HG03039 (cell line): ENCODE measurements at regions not wholly inside any gene's neighbourhood (a gene's known extent, or its start where the extent isn't known, plus 50 kb on each side); places are given as distances from the start of the nearest gene placed in this dataset.

Experiments used
- ATAC-seq: cut with Tn5 transposase; IDR thresholded peaks from one replicate; pipeline ENCODE4 v1.9.1; 2021; ENCODE audit warnings: mild to moderate bottlenecking, moderate library complexity; ENCODE audit not compliant: unreplicated experiment

- ATAC-seq, result no peak
Observed at GRCh38 chr7:36802459-36803135, 78.3 kb upstream of the AOAH start.

GRCh38 chr7:36796850-36797536 lies 72.7 kb upstream of the AOAH start:
- no peak for ATAC-seq

DNA sequence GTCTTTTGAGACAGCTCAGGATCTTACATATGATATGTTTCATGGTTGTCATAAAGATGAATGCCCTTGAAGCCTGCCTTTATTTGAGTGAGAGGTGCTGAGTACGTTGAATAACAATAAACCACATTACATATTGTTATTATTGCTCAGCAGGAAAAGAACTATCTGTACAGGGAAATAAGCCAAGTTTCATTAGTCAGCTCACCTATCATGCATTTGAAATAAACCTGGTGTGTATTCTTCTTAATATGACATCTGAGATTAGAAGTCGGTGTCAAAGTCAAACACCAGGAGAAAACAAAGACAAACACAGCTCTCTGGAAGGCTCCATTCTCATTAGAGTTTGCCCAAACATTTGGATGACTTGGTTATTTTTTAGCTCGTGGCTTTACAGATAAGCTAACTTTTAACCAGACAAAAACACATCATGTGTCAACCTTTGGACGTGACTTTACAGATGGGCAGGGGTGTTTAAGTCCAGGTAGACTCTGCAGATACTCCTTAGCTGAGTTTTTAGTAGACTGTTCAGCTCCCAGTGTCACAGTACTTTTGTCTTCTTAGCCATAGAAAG lies 71.2 kb upstream of the AOAH start:
- no peak for ATAC-seq

- no peak for ATAC-seq
Observed at GRCh38 chr7:36794689-36795088, 70.4 kb upstream of the AOAH start.

- ATAC-seq, result no peak
Observed at GRCh38 chr7:36792421-36792820, 68.1 kb upstream of the AOAH start.

DNA sequence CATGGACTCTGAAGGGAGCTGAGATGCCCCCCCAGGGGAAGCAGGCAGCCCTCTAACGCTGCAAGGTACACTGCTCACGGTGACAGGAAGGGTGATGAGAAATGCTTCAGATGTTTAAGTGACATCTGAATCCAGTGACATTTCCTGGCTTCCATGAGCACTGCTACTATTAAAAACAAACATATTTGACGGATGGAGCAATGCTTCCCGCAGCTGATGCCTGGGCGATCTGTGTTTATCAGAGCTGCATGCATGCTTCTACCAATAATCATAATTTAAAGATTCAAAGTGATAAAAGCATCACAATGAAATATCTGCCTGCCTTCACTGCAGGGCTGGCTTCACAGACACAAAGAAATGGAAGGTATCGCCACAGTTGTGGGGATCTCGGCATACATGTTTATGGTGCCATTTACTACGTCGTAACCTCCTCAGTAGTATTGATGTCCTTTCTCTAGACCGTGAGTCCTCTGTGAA lies 66.1 kb upstream of the AOAH start:
- no peak for ATAC-seq

- no peak for ATAC-seq
Observed at GRCh38 chr7:36788825-36789470, 64.7 kb upstream of the AOAH start.

DNA sequence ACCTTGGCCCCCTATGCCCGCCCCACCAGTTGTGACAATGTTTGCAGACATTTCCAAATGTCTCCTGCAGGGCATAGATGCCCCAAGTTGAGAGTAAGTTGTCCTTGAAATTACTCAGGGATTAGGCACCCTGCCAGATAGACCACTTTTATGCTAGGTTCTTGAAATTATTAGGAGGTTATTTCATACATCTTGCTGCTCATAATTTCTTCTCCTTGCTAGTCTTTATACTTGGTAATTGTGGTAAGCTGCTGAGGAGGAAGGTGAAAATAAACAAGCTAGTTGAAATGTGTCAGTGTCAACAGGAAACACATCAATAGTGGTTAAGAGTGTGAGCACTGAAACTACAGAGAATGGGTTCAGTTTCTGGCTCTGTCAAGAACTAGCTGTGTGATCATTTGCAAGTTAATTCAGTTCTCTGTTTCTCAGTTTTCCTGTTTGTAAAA lies 63.7 kb upstream of the AOAH start:
- peak; percentile 66 for ATAC-seq

GRCh38 chr7:36784991-36785940 lies 61.0 kb upstream of the AOAH start:
- peak; percentile 68 for ATAC-seq

GRCh38 chr7:36781011-36781738 lies 56.9 kb upstream of the AOAH start:
- no peak for ATAC-seq

- ATAC-seq, result no peak
Observed at GRCh38 chr7:36777855-36778254, 53.6 kb upstream of the AOAH start.

DNA sequence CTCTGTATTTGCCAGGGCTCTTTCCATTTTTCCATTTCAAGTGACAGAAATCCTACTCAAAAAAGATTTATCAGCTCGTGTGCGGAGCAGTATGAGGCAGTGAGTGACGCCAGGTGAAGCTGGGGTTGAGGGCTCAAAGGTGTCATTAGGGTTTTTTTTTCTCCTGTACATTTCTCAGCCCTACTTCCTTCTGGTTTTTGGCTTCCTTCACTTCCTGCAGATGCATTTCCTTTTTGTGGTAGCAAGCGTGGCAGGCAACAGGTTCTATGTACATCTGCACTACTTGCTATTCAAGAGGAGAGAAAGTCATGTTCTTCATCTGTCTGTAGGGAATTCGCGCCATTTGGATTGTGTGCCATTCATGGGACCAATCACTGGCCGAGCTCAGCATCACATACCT lies 52.8 kb upstream of the AOAH start:
- ATAC-seq, result no peak

GRCh38 chr7:36775676-36776075 lies 51.4 kb upstream of the AOAH start:
- ATAC-seq, result no peak

DNA sequence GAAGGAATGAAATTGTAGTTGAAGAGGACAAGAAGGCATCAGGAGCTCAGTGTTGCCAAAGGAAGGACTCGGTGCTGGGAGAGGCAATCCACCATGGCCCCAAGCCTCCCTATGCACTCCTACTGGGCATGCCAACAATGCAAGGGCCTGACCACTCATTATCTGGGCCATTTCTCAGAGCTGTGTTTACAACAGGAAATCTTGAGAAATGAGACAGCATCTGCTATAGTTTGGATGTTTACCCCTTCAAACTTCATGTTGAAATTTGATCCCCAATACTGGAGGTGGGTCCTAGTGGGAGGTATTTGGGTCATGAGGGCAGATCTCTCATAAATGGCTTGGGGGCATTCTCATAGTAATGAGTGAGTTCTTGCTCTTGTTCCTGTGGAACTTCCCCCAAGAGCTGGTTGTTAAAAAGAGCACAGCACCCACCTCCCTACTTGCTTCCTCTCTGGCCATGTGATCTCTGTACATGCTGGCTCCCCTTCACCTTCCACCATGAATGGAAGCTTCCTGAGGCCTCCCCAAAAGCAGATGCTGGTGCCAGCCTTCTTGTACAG lies 50.8 kb upstream of the AOAH start:
- ATAC-seq, result no peak
